Upper lobe of left lung (tissue), 6 donors: ENCODE measurements at regions not wholly inside any gene's neighbourhood (a gene's known extent, or its start where the extent isn't known, plus 50 kb on each side); places are given as distances from the start of the nearest gene placed in this dataset.

Experiments used
- ATAC-seq, 2 donors: fragments of 200-7000 bp; cut with Tn5 transposase; one replicate each; pipeline ENCODE4 v1.9.1; 2022; ENCODE audit warnings: mild to moderate bottlenecking in 2 of 2, moderate library complexity in 2 of 2; ENCODE audit not compliant: low FRiP score in 2 of 2
- DNase-seq, 2 donors: peaks; one replicate each; pipeline ENCODE4 v3.0.0-alpha.2; 2019 to 2020
- H3K27ac ChIP-seq, 4 donors: fragments of 200-600 bp; sonication (generic); one replicate each; pipeline ENCODE4 v1.5.1; 2016 to 2019
- H3K27me3 ChIP-seq, 4 donors: fragments of 200-600 bp; sonication (generic); one replicate each; pipeline ENCODE4 v1.5.1; 2017 to 2019
- H3K36me3 ChIP-seq, 4 donors: fragments of 200-600 bp; sonication (generic); one replicate each; pipeline ENCODE4 v1.5.1; 2016 to 2019
- H3K4me1 ChIP-seq, 4 donors: fragments of 200-600 bp; sonication (generic); one replicate each; pipeline ENCODE4 v1.5.1; 2018 to 2019
- H3K4me3 ChIP-seq, 4 donors: fragments of 200-600 bp; sonication (generic); one replicate each; pipeline ENCODE4 v1.5.1; 2017 to 2019; ENCODE audit warnings: mild to moderate bottlenecking in 2 of 4, moderate library complexity in 1 of 4
- H3K9me3 ChIP-seq, 4 donors: fragments of 200-600 bp; sonication (generic); one replicate each; pipeline ENCODE4 v1.5.1; 2018 to 2019
- EP300 ChIP-seq, 4 donors: sonication (generic); formaldehyde crosslinking; IDR thresholded peaks; one replicate each; pipeline ENCODE4 v1.5.1; 2017; ENCODE audit warnings: antibody characterized with exemption in 4 of 4, control low read depth in 2 of 4
- POLR2A ChIP-seq, 4 donors: fragments of 450-650 bp; IDR thresholded peaks; one replicate each; pipeline ENCODE4 v1.5.1; 2016 to 2017; ENCODE audit warnings: antibody characterized with exemption in 4 of 4, mild to moderate bottlenecking in 2 of 4
- POLR2AphosphoS5 ChIP-seq, 2 donors: sonication (generic); formaldehyde crosslinking; IDR thresholded peaks; one replicate each; pipeline ENCODE4 v1.5.1; 2017; ENCODE audit warnings: antibody characterized with exemption in 2 of 2
- WGBS, 2 donors: methylation state at CpG; one replicate each; pipeline ENCODE4 v1.1.5; 2017 to 2018; 5-methylcytosine and 5-hydroxymethylcytosine counted together
- TF ChIP-seq, protein P1 (sequence below), 6 experiments: fragments of 450-650 bp in 4 of 6; fragments of 200-600 bp in 2 of 6; sonication (generic) in 2 of 6; IDR thresholded peaks; one replicate each; pipeline ENCODE4 v1.5.1; 2016 to 2019; ENCODE audit warnings: antibody characterized with exemption in 6 of 6
- donor health status: DM: no; HTN: no; CAD: no; lungs with moderate emphysema.
- donor health status: DM: no; HTN: yes; CAD: no; lungs with severe emphysema.

DNA sequence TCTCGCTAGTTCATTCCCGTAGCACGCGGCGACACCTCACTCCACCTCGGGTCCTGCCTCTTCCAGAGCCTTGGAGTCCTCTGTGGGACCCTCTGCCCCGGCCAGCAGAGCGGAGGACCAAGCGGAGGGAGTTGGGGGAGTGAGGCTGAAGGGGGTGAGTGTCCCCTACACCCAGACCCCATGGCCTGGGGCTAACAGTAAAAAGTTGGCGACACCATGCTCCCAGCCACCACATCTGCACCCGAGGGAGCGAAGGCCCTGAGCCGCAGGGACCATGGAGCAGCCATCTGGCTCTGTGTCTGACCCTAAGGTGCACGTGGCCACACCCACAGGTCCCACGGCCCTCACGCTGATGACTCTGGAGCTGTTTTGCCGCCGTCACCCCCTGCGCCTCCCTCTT, 293.8 kb downstream of the BRD1 start:
- Histone ChIP-seq H3K4me3 (no peak overlapping the region), H3K4me1 (no peaks in the 10 kb centered on the region), H3K36me3 (no peaks in the 10 kb centered on the region), H3K27ac (no peak overlapping the region), H3K27me3 (no peaks in the 10 kb centered on the region), H3K9me3 (no peaks in the 10 kb centered on the region)
- TF ChIP-seq, protein P1, sequence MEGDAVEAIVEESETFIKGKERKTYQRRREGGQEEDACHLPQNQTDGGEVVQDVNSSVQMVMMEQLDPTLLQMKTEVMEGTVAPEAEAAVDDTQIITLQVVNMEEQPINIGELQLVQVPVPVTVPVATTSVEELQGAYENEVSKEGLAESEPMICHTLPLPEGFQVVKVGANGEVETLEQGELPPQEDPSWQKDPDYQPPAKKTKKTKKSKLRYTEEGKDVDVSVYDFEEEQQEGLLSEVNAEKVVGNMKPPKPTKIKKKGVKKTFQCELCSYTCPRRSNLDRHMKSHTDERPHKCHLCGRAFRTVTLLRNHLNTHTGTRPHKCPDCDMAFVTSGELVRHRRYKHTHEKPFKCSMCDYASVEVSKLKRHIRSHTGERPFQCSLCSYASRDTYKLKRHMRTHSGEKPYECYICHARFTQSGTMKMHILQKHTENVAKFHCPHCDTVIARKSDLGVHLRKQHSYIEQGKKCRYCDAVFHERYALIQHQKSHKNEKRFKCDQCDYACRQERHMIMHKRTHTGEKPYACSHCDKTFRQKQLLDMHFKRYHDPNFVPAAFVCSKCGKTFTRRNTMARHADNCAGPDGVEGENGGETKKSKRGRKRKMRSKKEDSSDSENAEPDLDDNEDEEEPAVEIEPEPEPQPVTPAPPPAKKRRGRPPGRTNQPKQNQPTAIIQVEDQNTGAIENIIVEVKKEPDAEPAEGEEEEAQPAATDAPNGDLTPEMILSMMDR (IDR thresholded peaks at IDR 0.05), result no peak
- 91 to 93% methylated on average over 19 of the region's 19 CpGs for WGBS, 2 donors
- DNase-seq (no peak), ATAC-seq (no peak)

DNA sequence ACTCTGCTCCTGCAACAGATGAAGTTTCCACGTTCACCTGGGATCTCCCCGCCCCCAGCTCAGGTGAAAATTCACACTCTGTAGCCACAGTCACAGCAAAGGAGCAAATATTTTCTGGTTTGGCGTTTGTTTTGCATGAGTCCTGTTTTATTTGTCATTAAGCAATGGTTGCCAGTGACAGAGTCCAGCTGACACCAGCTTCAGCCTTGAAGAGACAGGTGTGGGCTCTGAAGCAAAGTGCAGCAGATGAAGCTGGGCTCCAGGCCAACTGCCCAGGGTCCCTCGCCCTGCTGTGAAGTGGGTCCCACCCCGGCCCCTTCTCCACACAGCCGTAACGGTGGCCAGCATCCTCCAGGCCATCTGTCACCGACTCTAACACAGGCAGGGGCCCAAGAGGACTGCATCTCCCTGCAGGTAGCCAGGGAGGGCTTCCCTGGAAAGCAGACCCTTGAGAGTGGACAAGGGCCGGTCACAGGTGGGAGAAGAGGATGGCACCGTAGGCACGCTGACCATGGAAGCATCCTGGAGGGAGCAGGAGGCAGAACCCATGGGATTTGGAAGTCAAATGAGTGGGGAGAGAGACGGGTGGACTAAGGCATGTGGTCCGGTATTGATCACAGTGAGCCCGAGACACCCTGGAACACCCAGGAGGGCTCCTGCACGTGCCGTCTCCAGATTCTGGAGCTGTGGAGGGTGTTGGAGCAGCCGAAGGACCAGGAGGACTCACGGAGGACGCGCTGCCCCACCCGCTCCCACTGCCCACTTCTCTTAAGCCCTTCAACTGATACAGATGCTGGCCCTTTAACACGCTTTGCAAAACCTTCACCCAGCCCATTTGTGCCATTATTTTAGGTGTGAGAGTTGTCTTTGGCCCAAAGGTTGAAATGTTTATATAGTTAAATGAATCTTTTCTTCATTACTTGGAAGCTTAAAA, 294.5 kb downstream of the BRD1 start:
- DNase-seq (no peak), ATAC-seq (no peak)

DNA sequence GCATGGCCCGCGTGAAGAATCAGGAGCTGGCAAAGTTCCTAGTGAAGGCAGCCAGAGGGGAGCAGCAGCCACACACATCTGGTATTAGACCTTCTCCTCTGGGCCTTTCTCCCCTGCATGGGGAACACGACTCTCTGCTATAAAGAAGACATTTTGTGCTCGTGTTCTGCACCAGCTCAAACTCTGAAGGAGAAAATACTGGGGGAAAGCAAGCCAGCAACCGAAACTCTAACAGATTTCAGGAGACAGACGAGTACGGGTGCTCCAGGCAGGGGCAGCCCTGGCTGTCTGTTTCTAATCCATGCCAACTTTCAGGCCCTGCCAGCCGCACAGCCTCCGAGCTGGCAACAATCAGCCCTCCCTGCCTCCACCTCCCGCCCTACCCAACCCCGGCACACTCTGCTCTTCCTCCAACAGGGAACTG, 296.3 kb downstream of the BRD1 start:
- no peak for ATAC-seq
- no peaks in the 10 kb centered on the region for H3K9me3 ChIP-seq
- H3K4me3 ChIP-seq, result no peak overlapping the region
- TF ChIP-seq POLR2A (IDR thresholded peaks at IDR 0.05) (no peak), POLR2AphosphoS5 (IDR thresholded peaks at IDR 0.05) (no peak), EP300 (IDR thresholded peaks at IDR 0.05) (no peak)
- TF ChIP-seq, protein P1 (IDR thresholded peaks at IDR 0.05), result no peak
- H3K27ac ChIP-seq, result no peak overlapping the region
- H3K36me3 ChIP-seq, result no peaks in the 10 kb centered on the region
- H3K27me3 ChIP-seq, result no peaks in the 10 kb centered on the region
- no peaks in the 10 kb centered on the region for H3K4me1 ChIP-seq
- DNase-seq, result no peak
- 85 to 91% methylated on average over 11 of the region's 11 CpGs for WGBS, 2 donors

More for the DNA sequence above, 294.5 kb downstream of the BRD1 start:
- Histone ChIP-seq H3K4me1 (no peaks in the 10 kb centered on the region), H3K9me3 (no peaks in the 10 kb centered on the region), H3K27ac (no peak overlapping the region), H3K4me3 (no peak overlapping the region), H3K27me3 (no peaks in the 10 kb centered on the region), H3K36me3 (no peaks in the 10 kb centered on the region)
- WGBS, 2 donors, result 86 to 87% methylated on average over 21 of the region's 22 CpGs
- TF ChIP-seq, protein P1 (IDR thresholded peaks at IDR 0.05), result no peak
- TF ChIP-seq POLR2A (IDR thresholded peaks at IDR 0.05) (no peak), EP300 (IDR thresholded peaks at IDR 0.05) (no peak), POLR2AphosphoS5 (IDR thresholded peaks at IDR 0.05) (no peak)

- Histone ChIP-seq H3K27ac (no peak overlapping the region), H3K9me3 (no peaks in the 10 kb centered on the region), H3K4me3 (no peak overlapping the region), H3K4me1 (no peaks in the 10 kb centered on the region), H3K36me3 (no peaks in the 10 kb centered on the region), H3K27me3 (no peaks in the 10 kb centered on the region)
- DNase-seq, result no peak
- 81 to 90% methylated on average over 14 to 19 of the region's 19 CpGs for WGBS, 2 donors
- ATAC-seq, result no peak
- TF ChIP-seq POLR2A (IDR thresholded peaks at IDR 0.05), result no peak
- TF ChIP-seq, protein P1 (IDR thresholded peaks at IDR 0.05), result no peak
Observed at GRCh38 chr22:49530671-49531367, 296.9 kb downstream of the BRD1 start.
